Activated CD8-positive, alpha-beta memory T cell treated with anti-CD3 and anti-CD28 coated beads, Interleukin-2, amount 50 U/mL, for 1 hour (primary cell): ENCODE measurements at regions not wholly inside any gene's neighbourhood (a gene's known extent, or its start where the extent isn't known, plus 50 kb on each side); places are given as distances from the start of the nearest gene placed in this dataset.
"Not testable (repeated sequence)": the region's sequence is repeated elsewhere in the genome, so short reads cannot be mapped to it uniquely, and the experiment has no call there.

Experiments used
- DNase-seq: peaks from one replicate; pipeline ENCODE4 v3.0.0-alpha.2; 2020; ENCODE audit errors: extremely low read depth

DNA sequence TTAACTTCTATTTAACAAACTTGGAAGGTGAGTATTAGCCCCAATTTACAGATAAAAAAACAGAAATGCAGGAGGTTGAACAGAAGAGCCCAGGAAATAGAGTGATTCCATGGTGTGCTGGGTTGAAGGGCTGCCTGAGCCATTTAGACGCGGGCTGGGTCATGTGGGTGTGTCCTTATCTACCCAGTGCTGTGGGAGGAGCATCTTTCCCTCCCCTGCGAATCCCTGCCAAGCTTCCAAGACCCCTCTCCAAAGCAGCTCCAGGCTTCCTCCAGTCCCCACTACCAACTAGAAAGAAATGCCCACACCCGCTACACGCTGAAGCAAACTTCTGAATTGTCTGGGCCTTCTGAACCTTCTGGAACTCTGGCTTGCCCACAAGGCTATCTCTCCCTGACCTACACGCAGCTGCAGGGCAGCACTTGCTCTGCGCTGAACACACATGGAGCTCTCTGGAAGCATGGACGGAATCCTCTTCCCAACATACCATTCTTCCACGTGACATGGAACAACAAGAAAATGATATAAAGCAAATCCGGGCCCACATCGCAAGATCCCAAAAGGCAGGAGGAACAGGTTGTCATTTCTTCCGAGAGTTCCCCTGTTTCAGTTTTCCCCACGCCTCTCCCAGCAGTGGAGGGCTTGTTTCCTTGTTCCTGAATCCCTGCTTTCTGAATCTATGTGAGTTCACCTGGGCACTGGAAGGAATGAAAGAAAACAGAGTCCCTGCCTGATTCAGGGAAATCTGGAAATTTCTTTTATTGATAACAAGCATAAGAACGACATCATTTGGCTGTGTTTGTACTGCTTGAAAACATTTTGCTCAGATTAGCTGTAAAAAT is 562.7 kb upstream of the ID2 start:
- no peak for DNase-seq

DNA sequence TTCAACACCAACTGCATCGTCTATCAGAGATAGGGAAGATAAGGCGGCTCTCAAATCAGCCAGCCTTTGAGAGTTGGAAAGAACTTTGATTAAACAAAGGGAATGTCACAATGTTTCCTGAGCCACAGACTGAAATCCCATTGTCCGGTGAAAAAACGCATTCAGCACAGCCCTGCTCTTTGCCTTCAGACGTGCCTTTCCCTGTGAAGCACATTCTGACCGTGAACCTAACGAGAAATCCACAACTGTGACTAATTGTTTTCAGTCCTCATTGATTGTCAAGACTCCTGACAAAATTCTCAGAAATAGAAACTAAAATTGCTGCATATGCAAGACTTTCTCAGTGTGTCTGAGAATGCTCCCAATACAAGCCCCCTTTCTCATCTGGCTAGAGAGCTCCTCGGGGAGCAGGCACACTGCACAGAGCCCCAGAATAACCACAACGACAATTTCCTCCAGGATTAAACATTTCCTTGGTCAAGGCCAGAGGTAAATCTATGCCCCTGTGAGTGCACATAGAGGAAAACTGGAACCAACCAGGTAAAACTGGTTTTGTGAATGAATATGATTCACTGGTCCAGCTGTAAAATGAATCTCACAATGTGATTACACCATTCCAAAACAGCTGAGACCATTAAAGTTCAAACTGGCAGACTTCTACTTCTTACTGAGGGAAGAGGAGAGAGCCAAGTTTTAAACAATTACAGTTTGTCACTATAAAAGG is 561.9 kb upstream of the ID2 start:
- DNase-seq, result no peak

DNA sequence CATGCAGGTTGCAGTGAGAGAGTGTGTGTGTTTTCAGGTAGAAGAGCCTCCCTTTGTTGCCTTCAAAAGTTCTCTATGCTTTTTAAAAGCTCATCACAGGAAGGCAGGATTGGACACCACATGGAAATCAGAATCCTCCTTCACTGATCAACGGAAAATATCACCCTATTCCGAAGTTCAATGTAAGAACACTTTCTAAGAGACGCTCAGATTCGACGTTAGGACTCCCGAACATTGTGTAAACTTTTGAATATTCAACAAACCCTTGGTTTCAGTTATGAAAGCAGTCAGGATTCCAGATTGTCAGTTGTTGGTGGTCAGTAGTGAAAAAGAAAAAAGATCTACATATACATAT is 561.4 kb upstream of the ID2 start:
- no peak for DNase-seq

DNA sequence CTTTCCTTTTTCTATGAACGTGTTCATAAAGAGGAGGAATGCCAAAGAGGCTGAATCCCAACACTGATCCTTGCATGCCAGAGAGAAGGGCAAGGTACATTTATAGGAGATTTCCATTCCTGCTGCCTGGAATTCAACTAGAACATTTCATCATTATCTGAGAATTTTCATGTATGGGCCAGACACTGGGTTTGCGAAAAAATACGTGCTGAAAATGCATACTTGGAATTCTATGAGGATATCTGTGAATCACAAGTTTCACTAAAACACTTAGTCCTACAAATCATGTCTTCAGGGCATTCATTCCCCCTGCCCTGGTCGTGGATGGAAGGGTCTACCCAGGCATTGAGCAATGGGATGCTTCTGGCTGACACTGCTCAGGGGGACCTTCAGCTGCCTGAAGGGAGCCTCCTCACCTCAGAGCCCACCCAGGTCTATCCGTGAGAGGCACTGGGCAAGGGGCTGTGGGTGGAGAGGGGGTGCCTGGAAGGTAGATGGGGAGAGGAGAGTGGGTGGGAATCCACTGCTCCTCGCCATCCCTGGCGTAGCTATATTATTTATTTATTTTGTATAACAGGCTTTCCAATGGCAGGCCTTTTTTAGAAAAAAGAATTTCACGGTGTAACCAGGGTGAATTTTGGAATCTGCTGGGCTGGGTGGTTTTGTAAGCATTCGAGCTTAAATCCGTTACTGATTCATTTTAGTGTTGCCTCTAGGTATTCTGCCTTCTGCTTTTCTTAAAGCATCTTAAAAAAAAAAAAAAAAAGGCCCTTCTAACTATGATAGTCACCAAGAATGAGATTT is 560.6 kb upstream of the ID2 start:
- DNase-seq, result no peak

DNA sequence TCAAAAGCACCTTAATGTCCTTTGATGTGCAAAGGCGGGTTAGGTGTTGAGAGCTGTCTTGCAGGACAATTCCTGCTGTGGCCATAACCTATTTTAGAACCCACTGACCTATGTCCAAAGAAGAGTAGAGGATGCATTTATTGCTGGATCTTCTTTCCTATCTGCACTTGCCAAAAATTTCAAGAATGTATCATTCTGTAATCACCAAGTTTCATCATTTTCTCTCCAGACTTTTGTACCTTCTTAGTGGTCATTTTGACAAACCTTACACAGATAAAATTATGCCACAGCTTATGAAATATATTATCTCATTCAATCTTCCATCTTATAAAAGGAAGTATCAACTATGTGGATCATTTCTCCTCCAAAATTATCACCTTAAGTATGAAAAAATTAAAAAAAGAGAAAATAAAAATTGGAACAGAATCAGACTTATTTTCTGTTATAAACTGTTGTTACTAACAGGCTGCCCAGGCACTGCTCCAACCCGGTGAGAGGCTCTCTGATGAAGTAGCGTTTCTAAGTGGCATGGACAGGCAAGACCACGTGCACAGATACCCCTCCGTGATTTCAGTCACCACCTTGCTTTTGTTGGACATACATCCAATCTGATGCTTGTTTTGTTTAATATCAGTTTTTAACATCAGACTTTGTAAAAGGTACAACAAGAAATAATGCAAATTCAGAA is 559.9 kb upstream of the ID2 start:
- no peak for DNase-seq

DNA sequence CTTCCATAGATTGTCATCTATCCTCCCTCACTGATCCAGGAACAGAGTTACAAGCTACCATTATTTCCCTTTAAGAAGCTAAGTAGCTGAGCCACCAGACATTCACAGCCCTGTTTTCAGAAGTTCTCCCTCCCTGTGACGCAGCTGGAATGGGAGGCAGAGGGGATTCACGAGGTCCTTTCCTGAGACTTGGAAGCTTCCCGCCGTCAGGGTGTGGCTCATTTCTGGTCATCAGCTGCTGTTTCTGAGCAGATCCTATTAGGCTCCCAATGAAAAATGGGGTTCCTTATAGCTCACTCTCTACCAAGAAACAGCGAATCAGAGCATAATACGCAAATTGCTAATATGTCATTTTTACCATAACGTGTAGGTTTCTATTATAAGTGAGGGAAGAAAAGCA is 559.3 kb upstream of the ID2 start:
- no peak for DNase-seq

DNA sequence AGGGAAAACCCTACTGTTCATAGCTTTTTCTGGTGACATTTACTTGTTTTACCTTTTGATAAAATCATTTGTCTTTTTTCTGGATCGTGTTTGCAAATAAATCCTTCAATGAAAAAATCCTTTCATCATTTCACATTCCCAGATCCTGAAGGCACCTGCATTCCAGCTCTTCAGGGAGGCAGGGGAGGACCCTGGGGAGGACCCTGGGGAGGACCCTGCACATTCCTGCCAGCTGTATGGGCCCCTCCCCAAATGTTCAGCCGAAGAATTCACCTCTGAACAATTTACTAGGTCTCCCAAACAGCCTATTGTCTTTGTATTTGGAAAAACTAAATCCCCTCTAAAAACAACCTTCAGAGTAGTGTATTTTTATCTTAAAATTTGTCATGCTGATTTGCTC is 558.4 kb upstream of the ID2 start:
- DNase-seq, result no peak

DNA sequence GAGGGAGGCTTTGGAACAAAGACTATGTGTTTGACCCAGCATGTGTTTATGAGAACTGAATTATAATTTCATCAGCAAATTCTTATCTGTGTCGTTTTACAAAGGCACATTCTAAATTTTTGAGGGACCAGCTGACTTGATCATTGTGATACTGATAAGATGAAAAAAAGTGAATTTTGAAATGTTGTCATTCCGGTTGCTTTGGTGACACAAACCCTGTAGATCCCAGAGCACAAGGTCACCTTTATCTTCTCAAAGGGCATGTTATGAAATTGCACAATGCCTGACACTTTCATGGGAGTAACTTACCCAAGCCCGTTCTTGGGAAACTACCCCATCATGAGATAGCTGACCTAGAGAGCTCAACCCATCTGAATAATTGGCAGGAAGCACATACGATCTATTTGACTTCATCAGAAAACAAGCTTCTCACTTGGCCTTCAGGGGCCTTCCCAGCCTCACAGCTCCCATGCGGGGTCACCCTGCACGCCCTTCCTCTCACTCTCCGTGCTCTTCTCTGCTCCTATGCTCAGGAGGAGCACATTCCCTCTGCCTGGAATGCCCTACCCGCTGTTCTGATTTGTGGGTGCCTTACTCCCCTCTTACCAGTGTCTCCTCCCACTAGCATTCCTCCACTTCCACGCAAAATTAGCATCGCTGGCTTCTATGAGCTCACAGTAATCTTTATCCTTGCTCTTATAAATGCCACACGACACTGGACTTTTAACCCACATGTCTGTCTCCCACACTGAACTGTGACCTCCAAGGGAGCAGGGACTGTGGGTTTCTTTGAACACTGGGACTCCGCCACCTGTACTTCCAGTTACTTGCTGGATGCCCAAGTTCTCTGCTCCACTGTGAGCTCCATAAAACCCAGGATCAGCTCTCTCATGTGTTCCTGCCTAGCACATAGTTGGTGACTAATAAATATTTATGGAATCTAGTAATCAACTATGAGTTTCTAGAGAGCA is 555.8 kb upstream of the ID2 start:
- no peak for DNase-seq

DNA sequence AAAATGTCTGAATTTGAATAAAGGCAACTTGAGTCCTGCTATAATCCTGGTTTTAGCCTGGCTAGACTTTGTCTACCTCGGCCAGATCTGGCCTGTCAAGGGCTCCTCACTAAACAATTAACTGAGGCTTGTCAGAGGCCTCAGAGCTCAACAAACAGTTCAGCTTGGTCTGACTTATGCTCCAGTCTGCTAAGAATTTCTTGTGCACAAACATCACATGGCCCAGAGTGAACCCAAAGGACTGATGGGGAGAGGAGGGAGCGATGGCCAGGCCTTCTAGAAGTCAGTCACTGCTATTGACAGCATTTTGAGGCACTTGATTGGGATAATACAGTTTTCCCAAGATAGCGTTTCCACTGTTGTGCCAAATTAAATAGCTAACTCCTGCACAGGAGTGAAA is 555.1 kb upstream of the ID2 start:
- no peak for DNase-seq

DNA sequence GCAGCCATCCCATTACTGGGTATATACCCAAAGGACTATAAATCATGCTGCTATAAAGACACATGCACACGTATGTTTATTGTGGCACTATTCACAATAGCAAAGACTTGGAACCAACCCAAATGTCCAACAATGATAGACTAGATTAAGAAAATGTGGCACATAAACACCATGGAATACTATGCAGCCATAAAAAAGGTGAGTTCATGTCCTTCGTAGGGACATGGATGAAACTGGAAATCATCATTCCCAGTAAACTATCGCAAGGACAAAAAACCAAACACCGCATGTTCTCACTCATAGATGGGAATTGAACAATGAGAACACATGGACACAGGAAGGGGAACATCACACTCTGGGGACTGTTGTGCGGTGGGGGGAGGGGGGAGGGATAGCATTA is 550.4 kb upstream of the ID2 start:
- DNase-seq, result not testable (repeated sequence)

DNA sequence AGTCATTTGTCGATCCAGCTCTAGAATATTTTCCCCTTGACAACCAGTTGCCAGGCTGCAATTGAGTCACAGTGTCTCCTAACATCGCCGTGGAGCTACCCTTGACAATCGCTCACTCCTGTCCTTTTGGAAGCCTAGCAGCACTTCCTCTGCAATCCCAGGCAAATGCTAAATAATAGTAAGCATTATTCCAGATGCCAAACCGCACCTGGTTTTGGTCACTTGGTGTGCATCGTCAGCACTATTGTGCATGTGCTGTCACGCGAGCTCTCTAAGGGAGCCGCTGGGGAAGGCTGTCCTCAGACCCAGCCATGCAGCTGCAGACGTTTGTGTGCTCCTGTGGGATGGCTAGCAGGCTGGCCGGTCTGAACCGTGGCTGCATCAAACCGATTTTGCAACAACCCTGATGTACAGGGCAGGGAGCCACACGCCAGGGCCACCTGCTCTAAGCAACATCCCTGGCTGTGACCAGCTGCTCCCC is 549.5 kb upstream of the ID2 start:
- no peak for DNase-seq

DNA sequence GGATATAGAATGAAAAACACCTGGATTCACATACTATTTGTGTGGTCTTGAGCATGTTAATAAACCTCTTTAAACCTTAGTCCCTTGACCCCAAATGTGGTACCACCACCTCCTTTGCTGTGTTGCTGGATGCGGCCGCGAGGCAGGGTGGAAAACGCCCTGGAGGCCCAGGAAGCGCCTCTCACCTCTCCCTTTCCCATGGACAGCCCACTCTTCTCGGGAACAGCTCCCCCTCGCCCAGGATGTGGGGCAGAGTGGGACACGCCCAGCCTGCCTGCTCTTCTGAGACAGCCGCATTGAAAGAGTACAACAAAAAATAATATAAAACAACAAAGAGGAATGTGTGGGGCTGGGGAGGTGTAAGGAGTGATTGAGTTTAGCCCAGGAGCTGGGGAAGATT is 549.0 kb upstream of the ID2 start:
- DNase-seq, result no peak

DNA sequence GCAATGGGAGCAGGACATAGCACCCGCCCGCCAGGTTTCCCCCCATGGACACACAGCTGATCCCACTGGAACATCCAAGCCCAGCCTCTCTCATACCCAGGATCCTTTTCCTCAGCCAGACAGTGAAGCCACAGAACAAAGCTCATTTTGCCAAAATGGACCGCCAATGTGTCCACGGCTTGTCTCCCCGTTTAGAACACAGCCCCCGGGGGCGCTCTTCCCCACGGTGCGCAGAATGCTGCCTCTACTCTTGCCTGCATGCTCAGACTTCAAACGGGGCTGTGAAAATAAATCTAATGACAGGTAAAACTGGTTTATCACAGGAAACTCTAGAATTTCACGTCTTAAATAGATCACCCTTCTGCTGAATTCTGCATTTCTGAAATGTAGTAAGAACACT is 548.5 kb upstream of the ID2 start:
- DNase-seq, result no peak

DNA sequence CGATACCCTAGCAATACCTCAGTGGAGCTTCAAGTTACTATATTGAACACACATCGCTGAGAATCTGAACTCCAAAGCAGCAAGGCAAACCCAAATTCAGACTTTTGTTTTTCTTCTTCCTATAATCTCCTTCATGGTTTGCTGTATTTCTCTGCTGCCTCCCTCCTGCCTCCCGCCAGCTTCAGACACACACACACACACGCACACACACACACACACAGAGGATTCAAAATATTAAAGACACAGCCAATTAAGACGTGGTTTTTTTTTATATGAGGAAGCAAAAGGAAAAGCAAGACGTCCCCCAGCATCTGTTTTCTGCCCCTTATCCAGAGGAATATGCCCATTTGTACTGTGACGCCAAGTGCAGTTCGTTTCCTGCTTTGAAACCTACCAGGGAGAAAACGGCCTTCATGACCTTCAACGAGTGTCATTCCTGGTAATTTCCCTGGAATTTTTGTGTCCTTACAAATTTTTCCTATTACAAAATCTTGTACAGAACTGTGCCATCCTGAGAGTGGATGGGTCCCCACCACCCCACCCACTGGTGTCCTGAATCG is 547.9 kb upstream of the ID2 start:
- no peak for DNase-seq

DNA sequence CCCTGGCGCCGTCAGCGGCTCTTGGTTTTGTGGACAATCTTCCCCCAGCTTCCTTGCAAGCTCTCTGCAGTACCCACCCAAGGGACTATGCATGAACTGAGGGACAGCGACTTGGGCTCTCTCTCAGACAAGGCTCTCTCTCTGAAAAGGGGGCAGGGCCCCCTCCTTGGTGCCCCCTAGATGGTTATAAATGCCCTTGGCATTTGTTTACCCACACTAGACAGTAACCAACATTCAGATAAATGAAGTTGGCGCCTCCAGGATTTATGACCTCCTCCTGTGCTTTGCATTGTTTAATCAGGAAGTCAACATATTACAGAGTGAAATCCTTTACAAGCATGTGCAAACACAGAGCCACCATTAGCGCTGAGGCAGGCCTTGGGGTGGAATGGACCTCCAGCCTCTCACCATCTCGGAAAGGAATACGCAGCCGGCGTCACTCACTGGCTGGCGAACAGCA is 547.4 kb upstream of the ID2 start:
- no peak for DNase-seq

DNA sequence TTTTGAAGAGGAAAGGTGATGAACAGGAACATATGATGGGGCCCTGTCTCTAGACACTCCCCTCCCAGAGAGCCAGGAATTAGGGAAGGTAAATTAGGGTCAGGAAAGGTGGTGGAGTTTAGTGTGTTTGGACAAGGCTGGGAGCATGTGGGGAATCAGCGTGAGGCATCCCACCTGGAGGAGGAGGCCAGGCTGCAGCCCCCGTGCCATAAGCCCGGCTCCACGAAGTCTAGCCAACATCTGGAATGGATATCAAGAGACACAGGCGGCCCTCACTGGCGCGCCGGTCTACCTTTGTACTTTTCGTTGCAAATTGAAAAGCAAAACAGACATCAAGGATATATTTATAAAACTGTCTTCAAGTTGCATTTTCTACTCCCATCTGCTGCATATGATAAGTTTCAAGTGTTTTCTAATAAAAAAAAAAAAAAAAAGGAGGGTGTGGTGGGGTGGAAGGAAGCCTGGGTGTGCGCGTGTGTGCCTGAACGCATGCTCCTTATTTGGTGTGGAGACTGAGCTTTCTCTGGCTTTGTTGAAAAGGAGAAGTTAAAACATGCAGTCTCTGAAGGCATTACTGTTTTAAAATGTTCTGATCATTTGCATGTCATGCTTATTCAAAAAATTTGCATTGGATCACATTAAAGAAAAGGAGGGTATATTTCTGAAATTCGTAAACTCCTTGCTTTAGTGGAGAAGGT is 546.7 kb upstream of the ID2 start:
- no peak for DNase-seq

DNA sequence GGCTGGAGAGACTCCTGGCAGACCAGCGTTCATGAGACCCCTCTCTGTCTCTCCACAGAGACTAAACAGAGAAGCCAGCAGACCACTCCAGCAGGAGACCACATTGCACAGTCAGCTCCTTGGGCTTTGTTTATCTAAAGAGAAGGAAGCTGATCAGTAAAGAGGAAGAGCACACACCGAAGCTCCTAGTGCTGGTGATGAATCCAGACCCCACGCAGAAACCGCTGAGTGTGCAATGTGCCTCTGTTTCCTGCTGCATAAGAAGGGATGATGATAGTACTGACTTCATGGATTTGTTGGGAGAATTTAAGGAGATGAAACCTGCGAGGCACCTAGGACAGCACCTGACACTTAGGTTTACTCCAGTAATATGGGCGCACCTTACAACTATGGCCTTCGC is 544.1 kb upstream of the ID2 start:
- DNase-seq, result no peak

DNA sequence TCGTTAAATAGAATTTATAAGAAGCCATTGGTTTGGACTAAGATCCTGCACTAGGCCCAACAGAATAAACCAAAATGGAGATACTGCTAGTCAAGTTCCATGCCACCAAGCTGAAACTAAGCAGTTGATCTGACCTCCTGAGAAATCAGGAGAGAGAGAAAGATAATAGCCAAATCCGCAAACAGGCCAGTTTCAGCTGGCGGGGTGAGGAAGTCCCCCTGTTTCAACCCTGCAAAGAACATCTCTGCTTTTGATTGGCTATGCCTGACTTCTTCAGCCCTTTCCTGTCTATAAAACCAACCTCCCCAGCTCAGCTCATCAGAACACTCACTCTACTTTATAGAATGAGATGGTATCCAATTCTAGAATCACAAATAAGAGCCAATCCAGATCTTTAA is 543.3 kb upstream of the ID2 start:
- no peak for DNase-seq

DNA sequence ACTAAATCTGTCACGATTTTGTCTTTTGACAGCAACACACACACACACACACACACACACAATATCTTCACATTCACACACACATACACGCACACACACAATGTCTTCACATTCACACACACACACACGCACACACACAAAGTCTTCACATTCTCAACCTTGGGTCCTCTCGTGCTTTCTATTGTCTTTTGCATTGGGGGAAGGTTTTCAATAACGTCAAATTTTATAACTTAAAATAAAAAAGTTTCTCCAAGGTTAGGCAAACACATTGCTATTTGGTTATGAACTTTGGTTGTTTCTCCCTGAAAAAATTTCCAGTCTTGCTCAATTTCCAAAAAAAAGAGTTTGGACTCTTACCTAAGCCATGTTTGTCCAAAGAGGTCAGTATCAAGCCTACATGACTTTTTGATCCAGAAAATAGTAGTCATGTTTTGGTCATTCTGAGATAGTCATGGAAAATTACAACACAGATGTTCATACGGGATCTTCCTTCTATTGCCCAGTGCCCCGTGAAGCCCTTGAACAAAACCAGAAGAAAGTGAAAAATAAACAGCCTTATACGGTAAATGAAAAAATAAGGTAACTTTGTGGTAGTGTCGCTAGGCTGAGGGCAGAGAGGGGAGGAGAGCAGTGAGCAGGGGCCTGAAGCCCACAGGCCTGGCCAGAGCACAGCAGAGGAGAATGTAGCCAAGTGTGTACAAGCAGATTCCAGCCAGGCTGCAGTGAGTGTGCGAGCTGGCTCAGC is 542.8 kb upstream of the ID2 start:
- DNase-seq, result no peak
